Retina (tissue), 1 donor: ENCODE measurements at regions not wholly inside any gene's neighbourhood (a gene's known extent, or its start where the extent isn't known, plus 50 kb on each side); places are given as distances from the start of the nearest gene placed in this dataset.
"Not testable (repeated sequence)": the region's sequence is repeated elsewhere in the genome, so short reads cannot be mapped to it uniquely, and the experiment has no call there.

ENCODE experiments used
- DNase-seq: peaks from one replicate; pipeline ENCODE4 v3.0.0-alpha.2; 2016

- DNase-seq: no peak
Measured at GRCh38 chr6:86030875-86031274, 388.2 kb upstream of the SYNCRIP start.

- no peak for DNase-seq
Measured at GRCh38 chr6:86028776-86029175, 386.1 kb upstream of the SYNCRIP start.

GRCh38 chr6:86026890-86027289 lies 384.2 kb upstream of the SYNCRIP start:
- not testable (repeated sequence) for DNase-seq

- DNase-seq: no peak
Measured at GRCh38 chr6:86017236-86017635, 374.6 kb upstream of the SYNCRIP start.

GRCh38 chr6:86016567-86016966 lies 373.9 kb upstream of the SYNCRIP start:
- DNase-seq: no peak

GRCh38 chr6:86016077-86016476 lies 373.4 kb upstream of the SYNCRIP start:
- DNase-seq: no peak

GRCh38 chr6:86012991-86013390 lies 370.3 kb upstream of the SYNCRIP start:
- not testable (repeated sequence) for DNase-seq

- DNase-seq: no peak
Measured at GRCh38 chr6:86010915-86011786, 368.5 kb upstream of the SYNCRIP start.

- DNase-seq: no peak
Measured at GRCh38 chr6:85997206-85997605, 354.5 kb upstream of the SYNCRIP start.

GRCh38 chr6:85996034-85996375 lies 353.3 kb upstream of the SYNCRIP start:
- DNase-seq: no peak

GRCh38 chr6:85995339-85996033 lies 352.8 kb upstream of the SYNCRIP start:
- no peak for DNase-seq

- DNase-seq: no peak
Measured at GRCh38 chr6:85986681-85987080, 344.0 kb upstream of the SYNCRIP start.

GRCh38 chr6:85983032-85983659 lies 340.5 kb upstream of the SYNCRIP start:
- DNase-seq: no peak

GRCh38 chr6:85977661-85978060 lies 335.0 kb upstream of the SYNCRIP start:
- no peak for DNase-seq

- DNase-seq: no peak
Measured at GRCh38 chr6:85975957-85976356, 333.3 kb upstream of the SYNCRIP start.

- no peak for DNase-seq
Measured at GRCh38 chr6:85971238-85971637, 328.6 kb upstream of the SYNCRIP start.

GRCh38 chr6:85966828-85967227 lies 324.1 kb upstream of the SYNCRIP start:
- DNase-seq: no peak

GRCh38 chr6:85961746-85962145 lies 319.1 kb upstream of the SYNCRIP start:
- no peak for DNase-seq

GRCh38 chr6:85961125-85961524 lies 318.4 kb upstream of the SYNCRIP start:
- DNase-seq: no peak

- no peak for DNase-seq
Measured at GRCh38 chr6:85948481-85948880, 305.8 kb upstream of the SYNCRIP start.

GRCh38 chr6:85945459-85946185 lies 302.9 kb upstream of the SYNCRIP start:
- DNase-seq: no peak

GRCh38 chr6:85944776-85945175 lies 302.1 kb upstream of the SYNCRIP start:
- no peak for DNase-seq

- no peak for DNase-seq
Measured at GRCh38 chr6:85942844-85943243, 300.2 kb upstream of the SYNCRIP start.
